GM12878 (cell line): ENCODE measurements at regions not wholly inside any gene's neighbourhood (a gene's known extent, or its start where the extent isn't known, plus 50 kb on each side); places are given as distances from the start of the nearest gene placed in this dataset.
A peak's percentile ranks its signal among the peaks of the same experiment; 100 is the strongest.

Experiments used
- ATAC-seq: fragments of 200-7000 bp; cut with Tn5 transposase; 3 replicates; pipeline ENCODE4 v1.9.1; 2020; ENCODE audit warnings: mild to moderate bottlenecking, moderate library complexity
- BruUV-seq: library from RNA; stranded (reverse); fragments of 400-500 nt; replicated peaks from 2 replicates; lab custom pipeline; 2021; lab: Mats Ljungman, UMichigan
- CTCF ChIA-PET: fragments of 300-600 bp; sonication (Branson Sonifier 250); formaldehyde crosslinking; extraction: SDS; loops from one replicate; lab custom pipeline; 2021; ENCODE audit warnings: inconsistent platforms; lab: Yijun Ruan, JAX
- POLR2A ChIA-PET: fragments of 350-600 bp; formaldehyde crosslinking; extraction: SDS; loops from one replicate; lab custom pipeline; 2021; ENCODE audit warnings: inconsistent platforms; lab: Charles Lee
- RAD21 ChIA-PET: fragments of 300-600 bp; sonication (Branson Sonifier 250); formaldehyde crosslinking; loops from one replicate; lab custom pipeline; 2023; ENCODE audit warnings: antibody characterized with exemption; ENCODE audit not compliant: unreplicated experiment; lab: Charles Lee
- SMC1A ChIA-PET: fragments of 300-600 bp; sonication (Branson Sonifier 250); formaldehyde crosslinking; loops from one replicate; lab custom pipeline; 2023; ENCODE audit not compliant: unreplicated experiment, uncharacterized antibody; lab: Charles Lee
- DNase-seq: peaks from one replicate; pipeline ENCODE4 v3.0.0-alpha.2; 2011; ENCODE audit warnings: low read depth, low spot score
- FAIRE-seq: peaks from 3 replicates; lab custom pipeline; 2011; peaks lifted over from hg19 to GRCh38; lab: Jason Lieb, UNC
- H2AFZ ChIP-seq: 2 replicates; pipeline ENCODE4 v1.6.0; 2011; ENCODE audit warnings: low read depth, low read length, control low read depth; ENCODE audit not compliant: control insufficient read depth
- H3K27ac ChIP-seq: 2 replicates; pipeline ENCODE4 v1.5.1; 2011; ENCODE audit warnings: control low read depth; ENCODE audit not compliant: control insufficient read depth, insufficient read depth
- H3K27me3 ChIP-seq, 2 experiments: replicated peaks in 1 of 2; 2 replicates each; pipeline versions ENCODE4 v1.6.0 to v1.6.1; 2011; ENCODE audit warnings: low read length in 1 of 2; ENCODE audit not compliant: control insufficient read depth in 2 of 2, insufficient read depth in 2 of 2
- H3K36me3 ChIP-seq, 2 experiments: 2 replicates each; pipeline ENCODE4 v1.5.1; 2011; ENCODE audit warnings: low read length in 1 of 2; ENCODE audit not compliant: control insufficient read depth in 2 of 2, insufficient read depth in 2 of 2
- H3K4me1 ChIP-seq: 2 replicates; pipeline ENCODE4 v1.6.1; 2011; ENCODE audit warnings: mild to moderate bottlenecking, low read length, moderate library complexity, mixed read lengths; ENCODE audit not compliant: control insufficient read depth, insufficient read depth
- H3K4me2 ChIP-seq: 2 replicates; pipeline ENCODE4 v1.6.0; 2011; ENCODE audit warnings: control low read depth; ENCODE audit not compliant: control insufficient read depth, insufficient read depth
- H3K4me3 ChIP-seq: fragments of 200-600 bp; sonication (generic); 2 replicates; pipeline ENCODE4 v1.5.1; 2016
- H3K79me2 ChIP-seq: 2 replicates; pipeline ENCODE4 v1.6.0; 2011; ENCODE audit warnings: low read length; ENCODE audit not compliant: control insufficient read depth, insufficient read depth
- H3K9ac ChIP-seq: 2 replicates; pipeline ENCODE4 v1.8.0; 2011; ENCODE audit warnings: low read length, control low read depth, mixed read lengths; ENCODE audit not compliant: control insufficient read depth, insufficient read depth
- H3K9me3 ChIP-seq: replicated peaks from 3 replicates; pipeline ENCODE4 v1.5.1; 2011; ENCODE audit warnings: mild to moderate bottlenecking, low read length; ENCODE audit not compliant: control insufficient read depth, insufficient read depth
- H4K20me1 ChIP-seq: 2 replicates; pipeline ENCODE4 v1.6.0; 2011; ENCODE audit not compliant: control insufficient read depth, insufficient read depth
- CBX5 ChIP-seq: sonication (generic); IDR thresholded peaks from 2 replicates; pipeline ENCODE4 v1.6.1; 2016; ENCODE audit warnings: low read depth, moderate library complexity, mild to moderate bottlenecking, inconsistent platforms
- EZH2 ChIP-seq: IDR thresholded peaks from 2 replicates; pipeline ENCODE4 v1.6.1; 2012; ENCODE audit warnings: low read depth, mild to moderate bottlenecking, control low read depth, inconsistent platforms, low read length, borderline replicate concordance; ENCODE audit not compliant: control insufficient read depth
- GATAD2B ChIP-seq: fragments of 450-650 bp; conservative IDR thresholded peaks from 2 replicates; pipeline ENCODE4 v1.6.1; 2017; ENCODE audit warnings: low read depth, mild to moderate bottlenecking, moderate library complexity
- KDM1A ChIP-seq: fragments of 200-600 bp; sonication (generic); IDR thresholded peaks from 2 replicates; pipeline ENCODE4 v1.6.1; 2016; ENCODE audit warnings: borderline replicate concordance
- MEF2B ChIP-seq: fragments of 450-650 bp; IDR thresholded peaks from 2 replicates; pipeline ENCODE4 v1.6.1; 2018; ENCODE audit warnings: mild to moderate bottlenecking, moderate library complexity; ENCODE audit not compliant: partially characterized antibody, poor library complexity, severe bottlenecking
- MYC ChIP-seq: IDR thresholded peaks from 2 replicates; pipeline ENCODE4 v1.6.1; 2011; ENCODE audit warnings: mild to moderate bottlenecking, low read length, moderate library complexity, inconsistent platforms; ENCODE audit not compliant: insufficient read depth, insufficient replicate concordance, insufficient read length, severe bottlenecking
- RAD21 ChIP-seq: IDR thresholded peaks from 2 replicates; pipeline ENCODE4 v1.6.1; 2011; ENCODE audit warnings: mild to moderate bottlenecking, low read depth, low read length, moderate library complexity; ENCODE audit not compliant: insufficient read depth
- RUNX3 ChIP-seq: IDR thresholded peaks from 2 replicates; pipeline ENCODE4 v1.6.1; 2012; ENCODE audit warnings: low read length, inconsistent platforms
- SMC3 ChIP-seq: IDR thresholded peaks from 2 replicates; pipeline ENCODE4 v1.6.1; 2011; ENCODE audit warnings: low read length, improper control_type of control experiment, borderline replicate concordance
- STAT1 ChIP-seq: fragments of 450-650 bp; conservative IDR thresholded peaks from 2 replicates; pipeline ENCODE4 v1.6.1; 2014; ENCODE audit warnings: antibody characterized with exemption, mild to moderate bottlenecking
- WGBS: methylation state at CpG from one replicate; pipeline ENCODE4 v1.1.6; 2016; ENCODE audit warnings: low lambda C conversion rate; ENCODE audit not compliant: insufficient replicate concordance, insufficient coverage; ENCODE audit errors: missing lambda C conversion rate; 5-methylcytosine and 5-hydroxymethylcytosine counted together
- in situ Hi-C: fragments of 300-500 bp; cut with MboI; formaldehyde crosslinking; loops from 9 replicates; pipeline ENCODE4 v1.14.3; 2018; ENCODE audit warnings: mixed read lengths
- intact Hi-C: fragments of 100-400 bp; cut with micrococcal nuclease; formaldehyde crosslinking; loops from one replicate; pipeline ENCODE4 v1.14.2; 2022; ENCODE audit not compliant: unreplicated experiment
- TF ChIP-seq, protein P1 (sequence below), 3 experiments: IDR thresholded peaks in 2 of 3; conservative IDR thresholded peaks in 1 of 3; 2 replicates each; pipeline ENCODE4 v1.5.1; 2011; ENCODE audit warnings: low read depth in 3 of 3, low read length in 3 of 3, mild to moderate bottlenecking in 3 of 3, control low read depth in 2 of 3, moderate library complexity in 2 of 3, inconsistent platforms in 1 of 3, mixed read lengths in 1 of 3; ENCODE audit not compliant: control insufficient read depth in 2 of 3, insufficient read depth in 1 of 3; ENCODE audit errors: extremely low read depth in 1 of 3
- TF ChIP-seq, protein P2 (sequence below): IDR thresholded peaks from 2 replicates; pipeline ENCODE4 v1.6.1; 2012; ENCODE audit warnings: low read length, inconsistent platforms
- TF ChIP-seq, protein P3 (sequence below): IDR thresholded peaks from 2 replicates; pipeline ENCODE4 v1.6.1; 2012; ENCODE audit warnings: mild to moderate bottlenecking, low read depth, low read length
- TF ChIP-seq, protein P4 (sequence below): IDR thresholded peaks from 2 replicates; pipeline ENCODE4 v1.6.1; 2011; ENCODE audit warnings: low read depth, low read length, improper control_type of control experiment, borderline replicate concordance

DNA sequence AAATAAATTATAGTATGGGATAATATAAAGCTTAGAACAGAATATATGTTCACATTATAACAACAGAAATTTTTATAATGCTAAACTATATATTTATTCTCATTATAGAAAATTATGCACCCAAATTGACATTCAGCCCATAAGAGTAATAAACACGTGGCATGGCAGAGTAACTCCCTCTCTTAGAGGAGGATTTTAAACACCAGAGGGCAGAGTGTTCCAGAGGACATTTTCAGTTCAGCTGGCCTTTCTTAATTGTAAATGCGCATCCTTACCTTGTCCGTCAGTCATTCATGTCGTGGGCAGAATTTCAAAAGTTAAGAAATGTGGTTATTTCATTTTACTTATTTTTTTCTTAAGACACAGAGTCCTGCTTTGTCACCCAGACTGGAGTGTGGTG, 147.1 kb downstream of the TANC2 start:
- Histone ChIP-seq H3K36me3 (no peaks in the 10 kb centered on the region), H3K27me3 (no peaks in the 10 kb centered on the region), H3K27ac (no peak overlapping the region), H3K4me2 (no peak overlapping the region), H3K4me1 (no peaks in the 10 kb centered on the region), H3K79me2 (no peaks in the 10 kb centered on the region), H2AFZ (no peak overlapping the region), H3K4me3 (no peak overlapping the region), H4K20me1 (no peaks in the 10 kb centered on the region), H3K9me3 (no peaks in the 10 kb centered on the region), H3K9ac (no peak overlapping the region)
- CTCF ChIA-PET = interaction anchor here (0.9 kb wide), 1 partner anchor 294 kb away, joined by 4 read pairs; no protein-coding TSS in a partner anchor
- FAIRE-seq (no peak), ATAC-seq (0 out of 3 replicates have a peak, but pooled peaks have one; percentile 30), DNase-seq (no peak)
- SMC1A ChIA-PET = no interaction called here
- BruUV-seq = no TSS peak
- RAD21 ChIA-PET = no interaction called here
- POLR2A ChIA-PET = no interaction called here
- in situ Hi-C loops (no loop called here), intact Hi-C loops (loop anchor here (2.0 kb wide), 1 partner anchor 294 kb away; no protein-coding TSS in a partner anchor)
- 44% methylated on average over 4 of the region's 4 CpGs for WGBS
- TF ChIP-seq RAD21 (peak; percentile 28; the same call in 1 of the 2 replicates), MEF2B (no peak), CBX5 (no peak), MYC (no peak), EZH2 (no peak), GATAD2B (no peak), RUNX3 (no peak), KDM1A (no peak), SMC3 (peak; percentile 24; the same call in 1 of the 2 replicates), STAT1 (no peak)
- TF ChIP-seq, protein P1, sequence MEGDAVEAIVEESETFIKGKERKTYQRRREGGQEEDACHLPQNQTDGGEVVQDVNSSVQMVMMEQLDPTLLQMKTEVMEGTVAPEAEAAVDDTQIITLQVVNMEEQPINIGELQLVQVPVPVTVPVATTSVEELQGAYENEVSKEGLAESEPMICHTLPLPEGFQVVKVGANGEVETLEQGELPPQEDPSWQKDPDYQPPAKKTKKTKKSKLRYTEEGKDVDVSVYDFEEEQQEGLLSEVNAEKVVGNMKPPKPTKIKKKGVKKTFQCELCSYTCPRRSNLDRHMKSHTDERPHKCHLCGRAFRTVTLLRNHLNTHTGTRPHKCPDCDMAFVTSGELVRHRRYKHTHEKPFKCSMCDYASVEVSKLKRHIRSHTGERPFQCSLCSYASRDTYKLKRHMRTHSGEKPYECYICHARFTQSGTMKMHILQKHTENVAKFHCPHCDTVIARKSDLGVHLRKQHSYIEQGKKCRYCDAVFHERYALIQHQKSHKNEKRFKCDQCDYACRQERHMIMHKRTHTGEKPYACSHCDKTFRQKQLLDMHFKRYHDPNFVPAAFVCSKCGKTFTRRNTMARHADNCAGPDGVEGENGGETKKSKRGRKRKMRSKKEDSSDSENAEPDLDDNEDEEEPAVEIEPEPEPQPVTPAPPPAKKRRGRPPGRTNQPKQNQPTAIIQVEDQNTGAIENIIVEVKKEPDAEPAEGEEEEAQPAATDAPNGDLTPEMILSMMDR (IDR thresholded peaks at IDR 0.05 in 2 of 3, conservative IDR thresholded peaks at IDR 0.05 in 1 of 3; ENCODE audit: control insufficient read depth in 2 of 3, extremely low read depth in 1 of 3, insufficient read depth in 1 of 3, low read depth in 3 of 3, low read length in 3 of 3) = peak in 2 of 3 experiments; percentile 11 to 21; a peak in 2 of 6 replicates
- TF ChIP-seq, protein P2, sequence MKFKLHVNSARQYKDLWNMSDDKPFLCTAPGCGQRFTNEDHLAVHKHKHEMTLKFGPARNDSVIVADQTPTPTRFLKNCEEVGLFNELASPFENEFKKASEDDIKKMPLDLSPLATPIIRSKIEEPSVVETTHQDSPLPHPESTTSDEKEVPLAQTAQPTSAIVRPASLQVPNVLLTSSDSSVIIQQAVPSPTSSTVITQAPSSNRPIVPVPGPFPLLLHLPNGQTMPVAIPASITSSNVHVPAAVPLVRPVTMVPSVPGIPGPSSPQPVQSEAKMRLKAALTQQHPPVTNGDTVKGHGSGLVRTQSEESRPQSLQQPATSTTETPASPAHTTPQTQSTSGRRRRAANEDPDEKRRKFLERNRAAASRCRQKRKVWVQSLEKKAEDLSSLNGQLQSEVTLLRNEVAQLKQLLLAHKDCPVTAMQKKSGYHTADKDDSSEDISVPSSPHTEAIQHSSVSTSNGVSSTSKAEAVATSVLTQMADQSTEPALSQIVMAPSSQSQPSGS = no peak
- TF ChIP-seq, protein P3, sequence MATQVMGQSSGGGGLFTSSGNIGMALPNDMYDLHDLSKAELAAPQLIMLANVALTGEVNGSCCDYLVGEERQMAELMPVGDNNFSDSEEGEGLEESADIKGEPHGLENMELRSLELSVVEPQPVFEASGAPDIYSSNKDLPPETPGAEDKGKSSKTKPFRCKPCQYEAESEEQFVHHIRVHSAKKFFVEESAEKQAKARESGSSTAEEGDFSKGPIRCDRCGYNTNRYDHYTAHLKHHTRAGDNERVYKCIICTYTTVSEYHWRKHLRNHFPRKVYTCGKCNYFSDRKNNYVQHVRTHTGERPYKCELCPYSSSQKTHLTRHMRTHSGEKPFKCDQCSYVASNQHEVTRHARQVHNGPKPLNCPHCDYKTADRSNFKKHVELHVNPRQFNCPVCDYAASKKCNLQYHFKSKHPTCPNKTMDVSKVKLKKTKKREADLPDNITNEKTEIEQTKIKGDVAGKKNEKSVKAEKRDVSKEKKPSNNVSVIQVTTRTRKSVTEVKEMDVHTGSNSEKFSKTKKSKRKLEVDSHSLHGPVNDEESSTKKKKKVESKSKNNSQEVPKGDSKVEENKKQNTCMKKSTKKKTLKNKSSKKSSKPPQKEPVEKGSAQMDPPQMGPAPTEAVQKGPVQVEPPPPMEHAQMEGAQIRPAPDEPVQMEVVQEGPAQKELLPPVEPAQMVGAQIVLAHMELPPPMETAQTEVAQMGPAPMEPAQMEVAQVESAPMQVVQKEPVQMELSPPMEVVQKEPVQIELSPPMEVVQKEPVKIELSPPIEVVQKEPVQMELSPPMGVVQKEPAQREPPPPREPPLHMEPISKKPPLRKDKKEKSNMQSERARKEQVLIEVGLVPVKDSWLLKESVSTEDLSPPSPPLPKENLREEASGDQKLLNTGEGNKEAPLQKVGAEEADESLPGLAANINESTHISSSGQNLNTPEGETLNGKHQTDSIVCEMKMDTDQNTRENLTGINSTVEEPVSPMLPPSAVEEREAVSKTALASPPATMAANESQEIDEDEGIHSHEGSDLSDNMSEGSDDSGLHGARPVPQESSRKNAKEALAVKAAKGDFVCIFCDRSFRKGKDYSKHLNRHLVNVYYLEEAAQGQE = no peak
- TF ChIP-seq, protein P4, sequence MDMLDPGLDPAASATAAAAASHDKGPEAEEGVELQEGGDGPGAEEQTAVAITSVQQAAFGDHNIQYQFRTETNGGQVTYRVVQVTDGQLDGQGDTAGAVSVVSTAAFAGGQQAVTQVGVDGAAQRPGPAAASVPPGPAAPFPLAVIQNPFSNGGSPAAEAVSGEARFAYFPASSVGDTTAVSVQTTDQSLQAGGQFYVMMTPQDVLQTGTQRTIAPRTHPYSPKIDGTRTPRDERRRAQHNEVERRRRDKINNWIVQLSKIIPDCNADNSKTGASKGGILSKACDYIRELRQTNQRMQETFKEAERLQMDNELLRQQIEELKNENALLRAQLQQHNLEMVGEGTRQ = no peak
